ENCODE measurements at regions not wholly inside any gene's neighbourhood (a gene's known extent, or its start where the extent isn't known, plus 50 kb on each side); places are given as distances from the start of the nearest gene placed in this dataset.
"Not testable (repeated sequence)": the region's sequence is repeated elsewhere in the genome, so short reads cannot be mapped to it uniquely, and the experiment has no call there.

DNA sequence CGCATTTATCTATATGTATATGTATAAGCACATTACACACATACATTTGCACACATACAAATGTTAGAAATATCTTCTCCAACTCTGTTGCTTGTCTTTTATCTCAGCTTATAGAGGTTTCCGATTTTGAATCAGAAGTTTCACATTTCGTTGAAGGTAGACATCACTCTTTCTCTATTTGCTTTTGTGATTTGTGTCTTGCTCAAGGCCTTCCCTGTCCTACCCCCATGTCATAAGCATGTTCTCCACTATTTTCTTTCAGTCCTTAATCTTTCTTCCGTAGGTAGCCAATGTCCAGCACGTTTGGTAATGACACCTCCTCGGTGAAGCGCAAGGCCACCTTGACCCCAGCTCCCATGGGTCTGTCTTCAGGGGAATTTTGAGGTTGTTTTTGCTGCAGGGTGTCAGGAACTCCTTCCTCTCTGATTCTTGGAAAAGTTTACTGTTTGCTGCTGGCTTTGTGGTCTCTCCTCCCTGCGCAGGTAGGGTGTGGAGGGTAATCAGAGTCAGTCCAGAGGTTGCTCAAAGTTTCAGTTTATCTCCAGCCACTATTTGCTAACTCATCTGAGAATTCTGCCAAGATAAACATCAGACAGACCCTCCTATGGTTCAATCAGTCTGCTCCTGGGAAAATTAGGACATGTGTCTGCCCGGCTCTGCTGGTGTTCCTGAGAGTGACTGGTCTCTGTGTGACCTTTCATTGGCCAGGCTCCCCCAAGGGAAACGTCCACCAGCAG, 171.7 kb downstream of the BCL2L11 start:
- H3K27ac ChIP-seq (ENCODE audit: low read depth, low read length); H3K79me2 ChIP-seq (ENCODE audit: insufficient read depth, low read length); H4K20me1 ChIP-seq (ENCODE audit: insufficient read depth); BruUV-seq (replicated peaks); ATAC-seq; H2AFZ ChIP-seq (ENCODE audit: low read depth, low read length, poor library complexity, severe bottlenecking); CTCF ChIA-PET; H3K36me3 ChIP-seq (ENCODE audit: control insufficient read depth in 1 of 2, insufficient read depth in 2 of 2, low read length in 2 of 2); DNase-seq (ENCODE audit: low read depth, low spot score); H3K27me3 ChIP-seq (ENCODE audit: insufficient read depth, low read length); H3K4me2 ChIP-seq (ENCODE audit: low read length); POLR2A ChIA-PET; intact Hi-C loops (cut with micrococcal nuclease); H3K9ac ChIP-seq (ENCODE audit: low read length); H3K4me3 ChIP-seq (replicated peaks in 1 of 2; ENCODE audit: low read depth in 1 of 2, low read length in 2 of 2); RAD21 ChIA-PET (ENCODE audit: low non-redundant PET in 1 of 2, low total read pairs in 2 of 2, uncharacterized antibody in 2 of 2, unreplicated experiment in 2 of 2); H3K9me2 ChIP-seq (ENCODE audit: insufficient read depth); H3K9me3 ChIP-seq (ENCODE audit: control insufficient read depth in 1 of 2, insufficient read depth in 1 of 2, low read depth in 1 of 2, low read length in 2 of 2): not testable (repeated sequence)
- H3K4me1 ChIP-seq (ENCODE audit: control insufficient read depth in 1 of 2, insufficient read depth in 2 of 2, low read length in 2 of 2): peaks cover 3 to 13% of the 10 kb centered on the region in 2 experiments; a peak in 2 of 4 replicates

DNA sequence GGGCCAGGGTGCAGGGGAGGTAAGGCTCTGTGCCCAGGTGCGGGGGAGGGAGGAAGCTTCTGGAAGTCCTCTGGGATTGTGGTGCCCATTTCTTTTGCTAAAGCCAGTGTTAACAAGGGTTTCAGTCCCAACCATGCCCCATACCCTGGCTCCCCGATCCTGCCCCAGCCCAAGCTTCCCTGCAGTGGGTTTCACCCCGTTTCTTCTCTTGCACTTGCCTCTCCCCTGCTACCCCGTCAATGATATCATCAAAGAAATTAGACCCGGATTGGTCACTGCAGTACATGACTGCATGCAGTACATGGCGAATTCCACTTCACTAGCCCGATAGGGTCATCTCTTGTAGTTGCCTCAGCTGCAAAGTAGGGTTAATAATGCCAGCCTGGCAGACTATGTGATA, 174.0 kb downstream of the BCL2L11 start:
- H3K27ac ChIP-seq (ENCODE audit: low read depth, low read length); intact Hi-C loops (cut with micrococcal nuclease); H3K4me2 ChIP-seq (ENCODE audit: low read length); H3K79me2 ChIP-seq (ENCODE audit: insufficient read depth, low read length); H3K4me3 ChIP-seq (replicated peaks in 1 of 2; ENCODE audit: low read depth in 1 of 2, low read length in 2 of 2); H3K9me3 ChIP-seq (ENCODE audit: control insufficient read depth in 1 of 2, insufficient read depth in 1 of 2, low read depth in 1 of 2, low read length in 2 of 2); DNase-seq (ENCODE audit: low read depth, low spot score); H3K9ac ChIP-seq (ENCODE audit: low read length); H3K36me3 ChIP-seq (ENCODE audit: control insufficient read depth in 1 of 2, insufficient read depth in 2 of 2, low read length in 2 of 2); ATAC-seq; RAD21 ChIA-PET (ENCODE audit: low non-redundant PET in 1 of 2, low total read pairs in 2 of 2, uncharacterized antibody in 2 of 2, unreplicated experiment in 2 of 2); POLR2A ChIA-PET; H2AFZ ChIP-seq (ENCODE audit: low read depth, low read length, poor library complexity, severe bottlenecking); H4K20me1 ChIP-seq (ENCODE audit: insufficient read depth); H3K4me1 ChIP-seq (ENCODE audit: control insufficient read depth in 1 of 2, insufficient read depth in 2 of 2, low read length in 2 of 2); BruUV-seq (replicated peaks); H3K27me3 ChIP-seq (ENCODE audit: insufficient read depth, low read length); CTCF ChIA-PET; H3K9me2 ChIP-seq (ENCODE audit: insufficient read depth): not testable (repeated sequence)

DNA sequence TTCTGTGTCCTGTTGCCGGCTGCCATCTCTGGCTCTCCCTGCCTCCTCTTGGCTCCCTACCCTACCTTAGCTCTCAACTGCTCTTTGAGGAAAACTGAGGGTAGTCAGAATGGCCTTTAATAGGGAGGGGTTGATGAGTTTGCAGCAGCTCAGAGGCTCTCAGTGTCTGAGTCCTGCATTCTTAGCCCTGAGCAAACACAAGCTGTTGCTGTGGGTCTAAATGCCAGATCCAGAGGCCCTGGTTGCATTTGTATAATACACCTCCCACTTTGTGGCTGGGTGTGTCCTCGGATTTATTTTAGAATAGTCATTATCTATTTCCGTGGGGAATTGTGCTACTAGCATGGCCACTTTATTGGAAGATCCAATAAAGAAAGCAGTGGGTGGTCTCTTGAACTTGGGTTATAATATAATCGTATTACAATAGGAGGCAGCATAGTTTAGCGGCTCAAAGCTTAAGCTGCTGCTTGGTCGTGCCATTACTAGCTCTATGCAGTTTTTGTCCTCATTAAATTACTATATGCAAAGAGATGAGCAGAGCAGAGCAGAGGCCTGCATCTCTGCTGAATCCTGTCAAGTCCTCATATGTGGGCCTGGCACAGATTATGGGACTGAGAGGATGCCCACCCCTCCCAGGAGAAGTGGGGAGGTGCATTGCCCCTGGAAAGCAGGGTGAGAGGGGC, 175.5 kb downstream of the BCL2L11 start:
- H3K79me2 ChIP-seq (ENCODE audit: insufficient read depth, low read length); POLR2A ChIA-PET; H3K9me3 ChIP-seq (ENCODE audit: control insufficient read depth in 1 of 2, insufficient read depth in 1 of 2, low read depth in 1 of 2, low read length in 2 of 2); H3K9me2 ChIP-seq (ENCODE audit: insufficient read depth); H3K4me2 ChIP-seq (ENCODE audit: low read length); H2AFZ ChIP-seq (ENCODE audit: low read depth, low read length, poor library complexity, severe bottlenecking); BruUV-seq (replicated peaks); H3K27ac ChIP-seq (ENCODE audit: low read depth, low read length); H3K4me3 ChIP-seq (replicated peaks in 1 of 2; ENCODE audit: low read depth in 1 of 2, low read length in 2 of 2); DNase-seq (ENCODE audit: low read depth, low spot score); RAD21 ChIA-PET (ENCODE audit: low non-redundant PET in 1 of 2, low total read pairs in 2 of 2, uncharacterized antibody in 2 of 2, unreplicated experiment in 2 of 2); H4K20me1 ChIP-seq (ENCODE audit: insufficient read depth); intact Hi-C loops (cut with micrococcal nuclease); H3K27me3 ChIP-seq (ENCODE audit: insufficient read depth, low read length); ATAC-seq; H3K36me3 ChIP-seq (ENCODE audit: control insufficient read depth in 1 of 2, insufficient read depth in 2 of 2, low read length in 2 of 2); H3K9ac ChIP-seq (ENCODE audit: low read length); CTCF ChIA-PET; H3K4me1 ChIP-seq (ENCODE audit: control insufficient read depth in 1 of 2, insufficient read depth in 2 of 2, low read length in 2 of 2): not testable (repeated sequence)

DNA sequence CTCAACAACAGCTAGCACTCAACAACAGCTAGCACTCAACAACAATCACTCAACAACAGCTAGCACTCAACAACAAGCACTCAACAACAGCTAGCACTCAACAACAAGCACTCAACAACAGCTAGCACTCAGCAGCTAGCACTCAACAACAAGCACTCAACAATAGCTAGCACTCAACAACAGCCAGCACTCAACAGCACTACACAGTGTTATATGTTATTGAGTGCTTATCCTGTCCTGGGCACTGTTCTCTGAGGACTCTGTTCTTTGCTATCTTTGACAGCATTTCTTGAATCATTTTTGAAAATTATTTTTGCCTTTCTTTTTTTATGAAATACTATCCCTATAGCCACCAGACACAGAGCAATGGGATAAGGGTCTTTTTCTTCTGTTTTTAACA, 176.4 kb downstream of the BCL2L11 start:
- H3K27ac ChIP-seq (ENCODE audit: low read depth, low read length); BruUV-seq (replicated peaks); RAD21 ChIA-PET (ENCODE audit: low non-redundant PET in 1 of 2, low total read pairs in 2 of 2, uncharacterized antibody in 2 of 2, unreplicated experiment in 2 of 2); H2AFZ ChIP-seq (ENCODE audit: low read depth, low read length, poor library complexity, severe bottlenecking); POLR2A ChIA-PET; H3K79me2 ChIP-seq (ENCODE audit: insufficient read depth, low read length); H3K27me3 ChIP-seq (ENCODE audit: insufficient read depth, low read length); H3K4me2 ChIP-seq (ENCODE audit: low read length); CTCF ChIA-PET; H4K20me1 ChIP-seq (ENCODE audit: insufficient read depth); H3K36me3 ChIP-seq (ENCODE audit: control insufficient read depth in 1 of 2, insufficient read depth in 2 of 2, low read length in 2 of 2); intact Hi-C loops (cut with micrococcal nuclease); ATAC-seq; H3K9ac ChIP-seq (ENCODE audit: low read length); H3K4me3 ChIP-seq (replicated peaks in 1 of 2; ENCODE audit: low read depth in 1 of 2, low read length in 2 of 2); DNase-seq (ENCODE audit: low read depth, low spot score); H3K9me2 ChIP-seq (ENCODE audit: insufficient read depth); H3K4me1 ChIP-seq (ENCODE audit: control insufficient read depth in 1 of 2, insufficient read depth in 2 of 2, low read length in 2 of 2); H3K9me3 ChIP-seq (ENCODE audit: control insufficient read depth in 1 of 2, insufficient read depth in 1 of 2, low read depth in 1 of 2, low read length in 2 of 2): not testable (repeated sequence)

All from HCT116 (cell line).